Effector CD8-positive, alpha-beta T cell (primary cell): ENCODE measurements at regions not wholly inside any gene's neighbourhood (a gene's known extent, or its start where the extent isn't known, plus 50 kb on each side); places are given as distances from the start of the nearest gene placed in this dataset.

ENCODE experiments used
- DNase-seq: peaks from one replicate; lab custom pipeline; 2025; lab: John Stamatoyannopoulos, UW

DNA sequence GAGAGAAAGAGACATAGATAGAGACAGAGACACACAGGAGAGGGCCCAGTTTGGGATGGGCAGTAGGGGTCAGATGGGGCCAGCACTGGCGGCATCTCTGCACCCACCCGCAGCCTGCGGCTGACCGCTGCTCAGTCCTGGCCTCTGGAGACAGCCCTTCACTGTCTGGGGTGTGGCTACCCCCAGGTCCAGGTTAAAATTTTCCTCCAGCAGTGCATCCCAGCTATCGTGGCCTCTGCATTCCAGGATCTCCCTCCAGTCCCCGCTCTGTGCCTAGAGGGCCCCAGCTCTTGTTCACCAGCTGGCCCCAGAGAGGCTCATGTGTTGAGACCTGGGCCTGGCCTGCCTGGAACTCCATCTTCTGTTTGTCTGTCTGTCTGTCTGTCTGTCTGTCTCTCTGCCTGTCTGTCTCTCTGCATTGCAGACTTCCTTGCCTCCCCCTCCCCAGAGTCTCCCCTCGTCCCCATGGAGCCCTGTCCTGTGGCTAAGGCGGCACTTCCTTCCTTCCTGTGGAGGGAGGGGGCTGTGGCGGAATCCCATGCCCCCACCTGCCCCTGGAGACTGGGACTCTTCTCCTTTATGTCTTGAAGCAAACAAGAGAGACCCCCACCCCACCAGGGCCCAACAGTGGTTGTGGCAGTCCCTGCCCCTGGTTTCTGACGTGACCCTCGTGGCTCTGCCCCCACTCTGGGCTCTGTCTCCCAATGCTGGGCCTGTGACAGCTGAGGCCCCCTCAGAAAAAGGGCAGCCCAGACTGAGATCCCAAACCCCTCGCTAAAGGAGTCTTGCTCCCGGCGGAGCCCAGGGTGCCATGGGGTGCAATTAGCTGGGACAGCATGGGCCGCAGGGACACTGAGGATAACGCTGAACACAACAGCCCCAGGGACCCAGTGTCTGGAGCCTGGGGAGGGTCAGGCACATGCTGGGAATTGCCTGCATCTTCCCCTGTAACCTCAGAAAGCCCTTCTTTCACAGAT lies 241.8 kb downstream of the NPHP4 start:
- DNase-seq = no peak

DNA sequence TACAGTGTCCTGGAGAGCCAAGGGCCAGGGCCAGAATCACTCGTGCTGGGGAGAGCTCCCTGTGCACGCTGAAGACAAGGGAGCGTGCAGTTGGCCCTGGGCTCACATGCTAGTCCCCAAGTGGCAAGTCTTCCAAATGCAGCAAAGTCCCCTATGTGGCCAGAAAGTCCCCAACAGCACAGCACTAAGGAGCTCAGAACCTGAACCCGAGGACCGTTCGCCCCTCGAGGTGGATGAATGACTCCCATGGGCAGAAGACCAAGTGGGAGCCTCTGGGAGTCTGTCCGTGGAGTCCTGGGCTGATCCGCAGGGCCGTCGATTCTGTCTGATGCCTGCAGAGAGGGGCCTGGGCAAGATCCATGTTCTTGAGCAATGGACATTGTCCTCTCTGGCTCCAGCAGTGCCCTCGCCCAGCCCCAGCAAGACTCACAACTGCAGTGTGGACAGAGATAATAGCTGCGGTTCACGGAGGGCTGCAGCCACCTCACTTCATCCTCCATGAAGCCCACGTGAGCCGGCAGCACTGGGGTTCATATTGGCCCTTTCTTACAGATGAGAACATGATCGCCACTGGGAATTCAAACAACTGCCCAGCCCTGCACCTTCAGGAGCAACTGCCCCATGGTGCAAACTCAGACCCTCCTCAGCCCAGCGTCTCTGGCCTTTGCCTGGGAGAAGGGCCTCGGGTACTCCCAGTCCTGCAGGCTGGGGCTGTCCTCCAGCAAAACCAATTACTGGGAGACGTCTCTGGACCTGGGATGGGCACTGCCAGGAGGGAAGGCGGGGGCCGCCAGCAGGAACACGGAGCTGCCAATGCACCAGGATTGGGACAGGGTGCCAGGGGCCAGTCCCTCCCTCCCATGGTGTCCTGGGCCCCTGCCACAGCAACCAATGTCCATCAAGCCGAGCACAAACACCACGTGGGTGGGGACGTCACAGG lies 243.7 kb downstream of the NPHP4 start:
- DNase-seq = no peak

DNA sequence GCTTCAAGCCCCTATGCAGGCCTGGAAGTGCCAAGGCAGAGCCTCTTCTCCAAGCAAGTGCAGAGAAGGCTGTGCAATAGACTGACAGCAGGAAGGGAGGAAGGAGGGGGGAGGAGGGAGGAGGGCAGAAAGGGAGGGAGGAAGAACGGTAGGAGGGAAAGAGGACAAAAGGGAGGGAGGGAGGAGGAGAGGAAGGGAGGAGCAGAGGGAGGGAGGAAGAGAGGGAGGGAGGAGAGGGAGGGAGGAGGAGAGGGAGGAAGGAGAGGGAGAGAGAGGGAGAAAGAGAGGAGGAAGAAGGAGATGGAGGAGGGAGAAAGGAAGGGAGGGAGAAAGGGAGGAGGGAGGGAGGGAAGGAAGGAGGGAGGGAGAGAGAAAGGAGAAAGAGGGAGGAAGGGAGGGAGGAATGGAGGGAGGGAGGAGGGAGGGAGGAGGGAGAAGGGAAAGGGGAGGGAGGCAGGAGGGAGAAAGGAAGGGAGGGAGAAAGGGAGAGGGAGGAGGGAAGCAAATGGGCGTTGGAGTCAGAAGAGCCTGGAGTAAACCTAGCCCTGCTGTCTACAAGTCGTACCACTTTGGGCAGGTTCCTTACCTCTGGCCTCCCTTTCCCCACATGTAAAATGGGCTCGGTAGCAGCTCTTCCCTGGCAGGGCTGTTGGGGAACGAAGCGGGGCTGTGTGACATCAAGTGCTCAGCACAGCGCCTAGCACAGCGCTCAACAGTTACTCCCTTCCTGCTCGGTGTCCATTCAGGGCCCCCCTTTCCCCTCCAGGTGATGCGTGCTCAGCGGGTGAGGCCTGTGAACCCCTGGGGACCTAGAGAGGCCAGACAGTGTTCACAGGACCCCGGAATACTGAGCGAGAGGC lies 244.6 kb downstream of the NPHP4 start:
- no peak for DNase-seq

DNA sequence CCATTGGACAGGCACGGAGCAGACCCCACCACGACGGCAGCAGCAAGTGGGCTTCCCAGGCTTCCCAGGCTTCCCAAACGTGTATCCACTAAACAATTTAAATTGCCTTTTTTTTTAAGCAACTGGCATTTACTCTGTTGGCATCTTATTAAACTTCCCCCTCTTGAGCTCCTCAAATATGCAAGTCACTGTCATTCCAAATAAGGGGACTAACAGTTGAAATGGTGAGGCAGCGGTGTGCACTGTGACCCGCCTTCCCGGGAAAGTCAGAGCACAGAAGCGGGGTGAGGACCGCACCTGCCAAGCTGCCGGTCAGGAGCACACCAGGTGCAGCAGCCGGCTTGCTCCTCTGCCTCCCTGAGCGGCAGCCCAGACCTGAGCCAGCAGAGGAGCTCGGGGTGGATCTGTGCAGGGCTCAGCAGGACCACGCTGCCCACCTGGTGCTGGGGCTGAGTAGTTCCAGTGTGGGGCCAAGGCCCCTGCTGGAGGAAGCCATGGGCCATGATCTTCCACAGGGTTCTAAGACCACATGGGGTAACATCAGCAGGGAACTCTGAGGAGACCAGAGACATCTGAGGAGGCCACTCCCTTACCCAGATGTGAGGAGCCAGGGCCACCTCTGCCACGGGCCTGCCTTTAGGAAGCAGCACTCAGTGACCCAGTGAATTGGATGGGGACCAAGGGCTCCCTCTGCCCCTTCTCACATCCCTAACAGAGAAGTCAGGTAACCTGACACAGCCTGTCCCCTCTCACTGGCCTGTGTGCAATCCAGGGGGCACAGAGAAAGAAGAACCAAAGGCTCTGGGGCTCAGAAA lies 245.4 kb downstream of the NPHP4 start:
- DNase-seq = no peak

DNA sequence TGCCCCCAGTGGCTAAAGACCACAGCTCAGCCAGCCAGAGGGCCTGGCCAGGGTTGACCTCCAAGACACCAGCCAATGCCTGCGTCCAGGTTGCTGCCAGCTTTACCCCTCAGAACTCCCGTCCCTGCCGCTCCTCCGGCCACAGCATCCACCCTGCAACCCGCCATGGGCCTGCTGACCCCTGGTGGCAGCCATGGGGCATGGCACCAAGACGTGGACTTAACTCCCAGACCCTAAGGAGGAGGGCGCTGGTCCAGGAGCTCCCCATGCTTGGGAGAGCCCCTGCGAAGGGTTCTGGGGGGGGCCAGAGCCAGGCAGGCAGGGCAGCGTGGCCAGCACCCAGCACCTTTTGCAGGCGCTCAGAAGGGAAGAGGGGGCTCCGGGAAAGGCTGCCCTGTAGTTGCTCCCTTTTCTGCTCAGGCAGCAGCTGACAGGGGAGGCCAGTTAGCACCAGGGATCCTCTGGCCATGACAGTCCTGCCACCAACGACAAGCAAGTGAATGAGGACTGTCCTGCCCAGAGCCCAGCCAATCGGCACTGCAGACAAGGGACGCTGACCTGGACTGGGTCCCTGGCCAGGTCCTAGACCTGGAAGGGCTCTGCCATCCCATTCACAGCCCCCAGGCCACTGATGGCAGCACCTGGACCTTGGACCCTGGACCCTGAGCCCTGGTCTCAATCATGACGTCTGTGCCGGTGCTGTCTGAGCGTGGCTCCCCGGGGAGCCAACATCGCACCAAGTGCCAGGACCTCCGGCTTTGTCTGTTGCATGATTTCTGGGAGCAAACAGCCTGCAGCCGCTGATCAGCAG lies 246.2 kb downstream of the NPHP4 start:
- DNase-seq = peak; percentile 9

DNA sequence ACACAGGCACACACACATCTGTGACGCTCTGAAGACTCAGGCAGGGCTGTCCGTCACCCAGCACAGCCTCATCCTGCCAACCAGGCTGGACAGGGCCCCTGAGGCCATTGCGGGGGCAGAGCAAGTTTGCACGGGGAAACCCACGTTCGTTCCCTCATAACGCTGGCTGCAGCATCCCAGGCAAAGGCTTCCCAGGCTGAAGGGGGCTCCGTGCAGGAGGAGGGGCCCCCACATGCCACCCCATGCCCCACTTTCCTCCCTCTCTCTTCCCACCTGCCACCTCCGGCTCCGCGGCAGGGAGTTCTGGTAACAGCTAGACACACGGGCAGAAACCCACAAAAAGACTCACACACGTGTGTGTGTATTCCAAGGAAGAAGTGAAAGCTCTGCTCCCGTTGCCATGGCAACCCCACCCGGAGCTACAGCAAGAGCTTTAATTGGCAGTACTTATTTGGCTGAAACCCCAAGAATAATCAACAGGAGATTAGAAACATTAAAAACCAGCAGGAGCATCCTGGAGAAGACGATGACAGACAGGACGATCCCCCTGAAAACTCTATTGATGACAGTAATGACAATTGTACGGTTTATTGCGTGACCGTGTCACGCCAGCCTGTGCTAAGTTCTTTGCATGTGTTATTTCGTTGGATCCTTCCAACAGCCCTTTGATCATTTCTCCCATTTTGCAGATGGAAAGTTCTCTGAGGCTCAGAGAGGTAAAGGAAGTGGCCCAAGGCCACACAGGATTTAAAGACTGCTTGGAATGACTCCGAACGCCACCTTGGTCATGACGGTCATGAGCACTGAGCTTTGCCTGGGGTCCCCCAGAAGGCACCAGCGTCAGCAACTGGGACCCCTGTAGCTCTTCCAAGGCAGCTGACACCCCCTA lies 247.1 kb downstream of the NPHP4 start:
- DNase-seq = no peak

DNA sequence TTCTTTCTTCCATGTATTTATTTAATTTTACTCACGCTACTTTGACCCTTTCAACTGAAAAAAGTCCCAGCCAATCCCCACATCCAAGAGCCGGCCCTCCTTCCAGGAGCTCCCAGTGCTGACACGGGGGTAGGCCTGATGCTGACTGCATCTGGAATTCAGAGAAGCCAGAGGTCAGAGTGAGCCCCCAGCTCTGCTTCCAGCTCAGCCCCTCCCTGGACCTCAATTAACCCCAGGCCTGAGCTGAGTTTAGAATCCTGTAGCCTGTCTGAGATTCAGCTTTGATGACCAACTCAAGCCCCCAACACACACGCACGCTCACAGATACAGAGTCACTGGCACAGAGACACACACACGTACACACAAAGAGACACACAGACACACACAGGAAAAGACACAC lies 247.9 kb downstream of the NPHP4 start:
- no peak for DNase-seq

DNA sequence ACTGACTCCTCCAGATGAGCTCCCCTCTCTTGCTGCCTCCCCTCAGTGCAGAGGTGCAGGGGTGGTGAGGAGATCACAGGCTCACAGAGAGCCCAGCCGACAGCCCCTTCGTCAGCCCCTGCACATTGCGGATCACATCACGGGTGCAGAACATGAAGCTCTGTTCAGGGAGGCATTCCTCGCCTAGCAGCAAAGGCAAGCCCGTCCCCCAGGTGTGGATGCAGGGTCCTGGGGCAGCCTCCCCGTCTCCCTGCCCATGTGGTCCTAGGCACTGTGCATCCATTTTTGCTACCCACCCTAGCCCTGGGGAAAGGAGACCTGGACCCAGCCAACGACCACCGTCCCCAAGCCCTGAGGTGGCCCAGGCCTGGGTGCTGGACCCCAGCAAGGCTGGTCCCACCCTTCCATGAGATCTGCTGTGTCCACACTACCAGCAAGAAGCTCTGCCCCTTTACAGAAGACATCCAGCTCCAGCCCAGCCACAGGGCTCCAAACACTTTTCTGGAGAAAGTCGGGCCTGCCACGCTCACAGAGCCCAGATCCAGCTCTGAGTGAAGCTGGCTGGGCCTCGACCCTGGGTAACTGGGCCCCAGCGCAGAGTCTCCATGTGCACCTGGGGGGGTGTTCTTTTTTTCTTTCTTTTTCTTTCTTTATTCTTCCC lies 248.7 kb downstream of the NPHP4 start:
- DNase-seq = no peak

DNA sequence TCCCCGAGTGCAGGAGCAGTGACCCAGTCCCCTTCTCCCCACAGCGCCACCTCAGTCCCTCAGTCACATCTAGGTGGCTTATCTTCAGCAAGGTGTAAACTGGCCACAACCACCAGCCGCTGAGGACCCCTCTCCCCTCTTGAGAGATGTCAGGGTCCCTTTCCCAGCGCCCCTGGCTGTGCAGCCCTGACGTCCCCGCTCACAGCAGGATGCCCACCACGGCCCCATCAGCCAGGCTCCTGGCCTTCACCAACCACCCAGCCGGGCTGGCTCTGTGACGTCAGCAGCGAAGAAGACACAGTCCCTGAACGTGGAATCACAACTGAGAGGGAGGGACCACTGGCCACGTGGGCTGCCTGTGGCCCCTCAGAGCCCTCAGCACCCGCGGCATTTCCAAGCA lies 249.4 kb downstream of the NPHP4 start:
- DNase-seq = no peak

DNA sequence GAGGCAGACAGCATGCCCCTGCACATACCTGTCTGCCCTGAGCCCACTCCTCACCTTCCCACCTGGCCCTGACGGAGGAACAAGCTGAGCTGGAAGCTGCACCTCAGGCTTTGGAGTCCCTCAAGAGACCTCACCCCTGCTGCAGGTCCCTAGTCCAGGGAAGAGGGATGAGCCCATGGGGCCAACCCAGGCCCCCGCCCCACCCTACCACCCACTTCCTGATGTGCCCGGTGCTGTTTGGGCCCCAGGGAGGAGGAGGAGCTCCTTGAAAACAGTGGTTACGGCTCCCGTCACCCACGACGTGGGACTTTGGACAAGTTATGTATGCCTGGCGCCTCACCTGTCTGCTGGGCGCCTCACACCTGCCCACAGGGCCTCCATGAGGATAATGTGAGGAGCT lies 250.2 kb downstream of the NPHP4 start:
- DNase-seq = no peak

DNA sequence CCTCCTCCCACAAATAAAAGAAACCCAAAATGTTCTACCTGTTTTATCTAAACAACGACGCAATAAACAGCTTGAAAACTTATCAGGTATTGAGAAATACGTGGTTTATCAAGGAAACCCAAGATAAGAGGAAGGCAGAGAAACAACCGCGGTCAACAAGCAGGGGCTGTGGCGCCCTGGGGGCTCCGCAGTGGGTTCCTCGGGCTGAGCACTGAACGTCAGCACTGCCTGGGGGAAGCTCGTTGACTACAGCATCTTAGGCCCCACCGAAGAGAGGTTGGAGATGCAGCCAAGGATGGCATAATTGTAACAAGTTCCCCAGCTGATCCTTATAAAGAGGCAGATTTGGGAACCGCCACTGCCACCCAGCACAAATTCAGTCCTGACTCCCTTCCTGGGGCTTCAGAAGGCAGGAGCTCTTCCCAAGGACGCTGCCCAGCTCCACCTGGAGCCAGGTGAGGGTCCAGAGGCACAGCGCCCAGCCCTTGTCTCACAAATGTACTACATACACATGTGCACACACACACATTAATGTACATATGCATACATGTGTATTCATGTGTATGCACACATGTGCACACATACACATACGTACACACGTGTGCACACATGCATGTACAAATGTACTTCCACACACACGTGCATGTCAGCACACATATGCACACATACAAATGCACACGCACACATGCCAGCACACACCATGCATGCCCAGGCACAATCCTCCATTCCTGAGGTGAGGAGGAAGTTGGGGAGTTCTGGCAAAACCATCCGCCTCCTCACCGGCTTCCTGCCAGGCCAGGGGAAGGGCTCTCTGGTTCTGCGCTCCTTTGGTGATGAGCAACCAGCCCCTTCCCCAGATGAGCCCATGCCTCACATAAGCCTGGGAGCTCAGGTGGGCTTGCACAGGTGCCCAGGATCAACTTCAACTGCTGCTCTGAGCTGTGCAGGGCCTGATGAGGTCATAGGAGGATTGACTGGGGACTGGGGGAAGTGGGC lies 251.1 kb downstream of the NPHP4 start:
- DNase-seq = no peak

DNA sequence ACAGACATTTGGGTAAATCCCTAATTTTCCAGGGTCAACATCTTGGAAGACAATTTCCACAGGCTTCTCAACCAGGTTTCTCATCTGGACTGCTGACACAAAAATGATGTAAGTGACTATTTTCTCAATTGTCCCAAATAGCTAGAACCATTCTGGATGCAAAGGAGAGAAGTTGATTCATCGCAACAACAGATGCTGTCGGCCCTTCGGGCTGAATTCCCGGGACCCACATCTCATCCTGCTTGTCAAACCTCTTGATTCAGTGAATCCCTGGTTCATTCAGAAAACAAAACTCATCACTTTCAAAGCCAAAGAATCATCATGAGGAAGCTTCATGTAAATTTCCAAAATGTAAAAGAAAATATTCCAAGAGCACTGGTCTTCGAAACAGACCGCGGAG lies 251.8 kb downstream of the NPHP4 start:
- no peak for DNase-seq

DNA sequence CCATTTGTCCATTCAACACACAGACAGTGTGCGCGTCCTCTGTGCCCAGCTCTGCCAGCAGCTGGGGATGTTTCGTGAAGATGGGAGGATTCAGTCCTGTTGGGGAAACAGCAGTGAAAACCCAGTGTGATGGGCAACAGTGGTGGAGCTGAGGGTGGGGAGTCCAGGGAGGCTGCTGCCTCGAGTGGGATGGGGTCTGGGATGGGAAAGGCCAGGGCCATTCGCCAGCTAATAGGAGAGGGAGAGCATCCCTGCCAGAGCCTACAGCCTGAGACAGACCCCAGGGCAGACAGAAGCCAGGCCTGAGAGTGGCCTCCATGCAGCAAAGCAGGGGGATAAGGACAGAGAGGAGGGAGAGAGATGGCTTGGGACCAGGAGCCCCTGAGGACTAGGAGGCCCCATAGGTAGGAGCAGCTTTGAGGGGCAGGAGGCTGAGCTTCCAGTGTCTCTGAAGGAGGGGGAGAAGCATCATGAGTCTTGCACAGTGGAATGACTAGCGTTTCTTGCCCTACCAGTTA lies 252.6 kb downstream of the NPHP4 start:
- no peak for DNase-seq

DNA sequence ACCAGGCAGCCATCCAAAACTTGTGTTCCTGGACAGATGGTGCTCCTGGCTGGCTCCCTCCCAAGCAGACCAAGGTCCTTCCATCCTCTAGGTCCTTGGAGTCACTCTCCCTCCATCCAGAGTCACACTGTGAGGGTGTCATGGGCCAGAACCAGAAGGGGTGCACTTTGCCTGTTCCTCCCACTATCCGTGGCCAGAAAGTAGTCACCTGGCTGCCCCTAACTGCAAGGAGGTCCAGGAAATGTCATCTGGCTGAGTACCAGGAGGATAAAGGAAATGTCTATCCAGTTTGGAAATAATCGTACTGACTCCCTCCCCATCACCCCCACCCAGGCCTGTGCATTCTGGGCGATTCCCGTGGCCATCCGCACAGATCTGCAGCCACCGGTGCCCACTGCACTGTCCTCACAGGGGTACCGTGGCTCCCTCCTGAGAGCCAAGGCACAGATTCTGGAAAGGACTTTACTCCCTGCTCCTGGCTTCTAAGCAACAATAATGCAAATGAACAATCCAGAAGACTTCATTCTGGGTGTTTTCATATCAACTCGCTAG lies 253.2 kb downstream of the NPHP4 start:
- no peak for DNase-seq

DNA sequence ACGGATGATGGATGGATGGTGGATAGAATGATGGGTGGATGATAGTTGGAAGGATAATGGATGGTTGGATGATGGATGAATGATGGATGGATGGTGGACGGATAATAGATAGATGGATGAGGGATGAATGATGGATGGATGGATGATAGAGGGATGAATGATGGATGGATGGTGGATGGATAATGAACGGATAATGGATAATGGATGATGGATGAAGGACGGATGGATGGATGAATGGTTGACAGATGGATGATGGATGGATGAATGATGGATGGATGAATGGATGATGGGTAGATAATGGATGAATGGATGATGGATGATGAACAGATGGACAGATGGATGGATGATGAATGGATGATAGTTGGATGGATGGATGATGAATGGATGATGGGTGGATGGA lies 255.1 kb downstream of the NPHP4 start:
- no peak for DNase-seq

DNA sequence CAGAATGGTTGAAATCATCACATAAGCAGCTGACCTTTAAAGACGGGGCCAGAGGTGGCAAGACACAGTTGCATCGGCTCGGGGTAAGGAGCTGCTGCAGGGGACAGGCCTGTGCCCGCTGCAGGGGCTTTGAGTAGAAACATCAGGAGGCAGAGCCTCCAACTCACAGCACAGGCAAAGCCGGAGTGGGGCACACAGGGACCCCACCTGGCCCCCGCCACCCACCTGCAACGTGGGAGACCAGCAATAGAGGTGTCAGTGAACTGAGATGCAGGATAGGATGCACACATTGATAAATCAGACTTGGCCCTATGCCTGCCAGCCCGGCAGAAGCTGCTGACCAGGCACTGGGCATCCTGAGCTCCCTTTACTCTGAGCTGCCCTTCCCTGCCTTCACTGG lies 257.2 kb downstream of the NPHP4 start:
- no peak for DNase-seq

DNA sequence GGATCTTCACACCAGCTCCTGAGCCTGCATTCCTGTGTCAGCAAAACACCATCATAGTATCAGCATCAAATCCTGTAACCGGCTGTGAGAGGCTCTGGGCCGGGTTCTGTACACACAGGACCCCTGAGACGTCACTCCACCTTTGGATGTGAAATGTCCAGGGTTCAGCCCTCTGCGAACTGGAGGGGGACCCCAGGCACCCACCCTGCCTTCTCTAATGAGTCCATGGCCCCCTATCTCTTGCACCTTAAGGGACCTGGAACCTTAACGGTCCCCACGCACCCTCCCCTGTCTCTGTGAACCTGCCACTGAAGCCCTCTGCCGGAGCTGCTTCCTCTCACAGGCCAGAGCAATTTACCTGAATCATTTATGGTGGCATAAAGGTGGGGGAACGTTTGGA lies 257.8 kb downstream of the NPHP4 start:
- DNase-seq = no peak
